ENCODE measurements at regions not wholly inside any gene's neighbourhood (a gene's known extent, or its start where the extent isn't known, plus 50 kb on each side); places are given as distances from the start of the nearest gene placed in this dataset.

DNA sequence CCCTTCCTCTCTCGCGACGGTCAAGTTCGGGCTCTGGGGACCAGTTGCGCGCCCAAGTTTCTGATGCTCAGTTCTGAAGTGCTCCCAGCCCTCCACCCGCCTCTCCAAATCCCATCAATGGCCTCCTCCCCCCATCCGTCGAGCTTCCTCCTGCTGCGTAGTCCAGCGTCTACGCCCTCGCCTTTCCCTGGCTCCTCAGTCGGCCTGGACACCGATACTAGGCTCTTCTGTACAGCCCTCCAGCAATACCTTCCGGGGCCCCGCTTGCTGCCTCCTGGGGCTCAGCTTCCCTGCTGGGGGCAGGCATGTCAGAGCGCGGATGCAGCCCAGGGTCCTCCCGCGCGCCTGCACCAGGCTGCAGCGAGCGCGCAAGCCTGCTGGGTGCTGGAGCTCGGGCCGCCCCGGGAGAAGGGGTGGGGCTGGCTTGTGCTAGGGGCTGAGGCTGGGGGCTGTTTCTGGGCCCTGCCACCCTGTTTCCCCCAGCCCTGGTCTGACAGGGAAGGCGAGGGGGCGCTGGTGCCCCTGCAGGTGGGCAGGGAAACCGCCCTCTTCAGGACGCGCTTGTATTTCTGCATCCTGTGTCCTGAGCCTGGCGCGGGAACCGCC is 353.3 kb upstream of the SUCLG2 start:
- peak overlapping the region; percentile 9 for H3K4me3 ChIP-seq
- TF ChIP-seq, protein P1, sequence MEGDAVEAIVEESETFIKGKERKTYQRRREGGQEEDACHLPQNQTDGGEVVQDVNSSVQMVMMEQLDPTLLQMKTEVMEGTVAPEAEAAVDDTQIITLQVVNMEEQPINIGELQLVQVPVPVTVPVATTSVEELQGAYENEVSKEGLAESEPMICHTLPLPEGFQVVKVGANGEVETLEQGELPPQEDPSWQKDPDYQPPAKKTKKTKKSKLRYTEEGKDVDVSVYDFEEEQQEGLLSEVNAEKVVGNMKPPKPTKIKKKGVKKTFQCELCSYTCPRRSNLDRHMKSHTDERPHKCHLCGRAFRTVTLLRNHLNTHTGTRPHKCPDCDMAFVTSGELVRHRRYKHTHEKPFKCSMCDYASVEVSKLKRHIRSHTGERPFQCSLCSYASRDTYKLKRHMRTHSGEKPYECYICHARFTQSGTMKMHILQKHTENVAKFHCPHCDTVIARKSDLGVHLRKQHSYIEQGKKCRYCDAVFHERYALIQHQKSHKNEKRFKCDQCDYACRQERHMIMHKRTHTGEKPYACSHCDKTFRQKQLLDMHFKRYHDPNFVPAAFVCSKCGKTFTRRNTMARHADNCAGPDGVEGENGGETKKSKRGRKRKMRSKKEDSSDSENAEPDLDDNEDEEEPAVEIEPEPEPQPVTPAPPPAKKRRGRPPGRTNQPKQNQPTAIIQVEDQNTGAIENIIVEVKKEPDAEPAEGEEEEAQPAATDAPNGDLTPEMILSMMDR (IDR thresholded peaks at IDR 0.05): no peak
- H3K27me3 ChIP-seq (ENCODE audit: low read depth): peaks cover 23% of the 10 kb centered on the region
- ATAC-seq (peak; percentile 45 to 61), DNase-seq (no peak)
- no peaks in the 10 kb centered on the region for H3K4me1 ChIP-seq
- no peak overlapping the region for H3K27ac ChIP-seq
- intact Hi-C loops (cut with DNase I): no loop called here
- no peaks in the 10 kb centered on the region for H3K9me3 ChIP-seq
- no peaks in the 10 kb centered on the region for H3K36me3 ChIP-seq

DNA sequence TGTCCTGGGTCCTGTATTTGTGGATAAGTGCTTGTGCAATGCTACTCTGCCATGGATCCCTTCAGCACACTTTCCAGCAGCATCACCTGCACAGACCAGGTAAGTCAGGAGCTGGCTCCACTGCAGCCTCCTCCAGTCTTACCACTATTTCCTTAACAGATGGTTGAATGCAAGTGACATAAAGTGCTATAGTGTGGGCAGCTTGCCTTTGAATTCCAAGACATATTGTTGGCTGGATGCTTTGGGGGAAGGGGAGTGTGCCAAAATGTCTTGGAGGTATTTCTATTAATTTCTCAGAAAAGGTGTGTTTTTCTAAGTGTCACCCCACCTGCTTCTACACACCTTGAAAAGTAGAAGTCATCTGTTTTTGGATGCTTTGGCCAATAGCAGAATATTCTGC is 352.2 kb upstream of the SUCLG2 start:
- ATAC-seq (no peak), DNase-seq (no peak)
- H3K27ac ChIP-seq: no peak overlapping the region
- intact Hi-C loops (cut with DNase I): no loop called here
- no peaks in the 10 kb centered on the region for H3K36me3 ChIP-seq
- no peak overlapping the region for H3K4me3 ChIP-seq
- peaks cover 23% of the 10 kb centered on the region for H3K27me3 ChIP-seq (ENCODE audit: low read depth)
- no peaks in the 10 kb centered on the region for H3K9me3 ChIP-seq
- TF ChIP-seq, protein P1 (IDR thresholded peaks at IDR 0.05): no peak
- no peaks in the 10 kb centered on the region for H3K4me1 ChIP-seq

DNA sequence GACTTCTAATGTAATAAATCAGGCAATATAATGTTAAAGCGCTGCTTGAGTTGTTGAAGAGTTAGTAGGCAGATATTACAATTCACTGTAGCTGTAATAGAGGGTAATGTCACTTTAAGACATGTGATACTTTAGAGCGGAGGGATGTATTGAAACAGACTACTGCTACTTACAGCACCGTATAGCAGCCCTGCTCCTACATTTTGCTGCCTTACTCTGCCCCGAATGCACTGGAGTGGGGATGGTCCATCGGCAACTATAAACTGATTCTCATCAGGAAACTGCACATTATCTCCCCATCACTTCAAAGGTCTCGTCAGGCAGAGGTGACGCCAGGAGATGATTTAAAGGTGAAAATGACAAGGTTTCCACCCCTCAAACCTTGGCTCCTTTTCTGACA is 349.7 kb upstream of the SUCLG2 start:
- Histone ChIP-seq H3K36me3 (no peaks in the 10 kb centered on the region), H3K27ac (no peak overlapping the region), H3K4me3 (no peak overlapping the region), H3K27me3 (ENCODE audit: low read depth) (peaks cover 23% of the 10 kb centered on the region), H3K9me3 (no peaks in the 10 kb centered on the region), H3K4me1 (no peaks in the 10 kb centered on the region)
- ATAC-seq: no peak
- TF ChIP-seq, protein P1 (IDR thresholded peaks at IDR 0.05): no peak
- DNase-seq: no peak
- intact Hi-C loops (cut with DNase I): no loop called here

DNA sequence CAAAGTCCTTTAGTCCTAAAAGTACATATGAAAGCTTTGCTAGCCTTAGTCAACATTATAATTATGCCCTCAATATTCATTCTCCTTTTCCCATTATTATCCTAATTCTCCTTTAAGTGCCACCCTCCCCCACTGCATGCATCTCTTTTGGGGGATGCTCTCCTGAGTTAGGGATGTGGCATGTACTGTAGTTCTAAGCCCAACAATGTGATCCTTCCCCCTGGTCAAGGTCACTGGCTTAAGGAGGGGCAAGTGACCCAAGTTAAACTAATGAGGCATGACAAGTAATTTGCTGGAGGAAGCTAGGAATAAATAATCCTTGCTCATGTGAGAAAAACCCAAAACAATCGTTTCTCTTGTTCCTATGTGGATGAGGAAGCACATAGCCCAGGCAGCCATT is 343.9 kb upstream of the SUCLG2 start:
- DNase-seq: no peak
- peaks cover under 1% of the 10 kb centered on the region for H3K27me3 ChIP-seq (ENCODE audit: low read depth)
- no peaks in the 10 kb centered on the region for H3K4me1 ChIP-seq
- H3K9me3 ChIP-seq: no peaks in the 10 kb centered on the region
- no peaks in the 10 kb centered on the region for H3K36me3 ChIP-seq
- no peak for ATAC-seq
- no peak overlapping the region for H3K27ac ChIP-seq
- TF ChIP-seq, protein P1 (IDR thresholded peaks at IDR 0.05): no peak
- intact Hi-C loops (cut with DNase I): no loop called here
- H3K4me3 ChIP-seq: no peak overlapping the region

DNA sequence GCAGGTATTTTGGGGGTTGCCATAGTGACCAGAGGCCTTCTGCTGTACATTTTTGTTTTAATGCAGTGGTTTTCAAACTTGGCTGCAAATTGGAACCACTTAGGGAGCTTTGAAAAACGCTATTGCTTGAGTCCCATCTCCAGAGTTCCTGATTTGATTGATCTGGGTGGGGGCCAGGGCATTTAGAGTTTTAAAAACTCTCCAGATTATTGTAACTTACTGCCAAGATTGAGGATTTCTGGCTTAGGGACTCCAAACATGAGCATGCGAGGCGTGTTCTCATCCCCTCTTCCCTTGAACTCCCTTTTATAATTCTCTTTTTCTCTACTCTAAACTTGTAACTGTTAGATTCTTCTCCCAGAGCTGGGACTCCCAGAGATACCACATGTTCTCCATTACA is 340.8 kb upstream of the SUCLG2 start:
- Histone ChIP-seq H3K9me3 (no peaks in the 10 kb centered on the region), H3K4me1 (no peaks in the 10 kb centered on the region), H3K27me3 (ENCODE audit: low read depth) (no peaks in the 10 kb centered on the region), H3K27ac (no peak overlapping the region), H3K36me3 (no peaks in the 10 kb centered on the region), H3K4me3 (no peak overlapping the region)
- intact Hi-C loops (cut with DNase I): no loop called here
- ATAC-seq (no peak), DNase-seq (no peak)
- TF ChIP-seq, protein P1 (IDR thresholded peaks at IDR 0.05): no peak

Measured in lower lobe of right lung (tissue), 2 donors.